ENCODE measurements at regions not wholly inside any gene's neighbourhood (a gene's known extent, or its start where the extent isn't known, plus 50 kb on each side); places are given as distances from the start of the nearest gene placed in this dataset.

DNA sequence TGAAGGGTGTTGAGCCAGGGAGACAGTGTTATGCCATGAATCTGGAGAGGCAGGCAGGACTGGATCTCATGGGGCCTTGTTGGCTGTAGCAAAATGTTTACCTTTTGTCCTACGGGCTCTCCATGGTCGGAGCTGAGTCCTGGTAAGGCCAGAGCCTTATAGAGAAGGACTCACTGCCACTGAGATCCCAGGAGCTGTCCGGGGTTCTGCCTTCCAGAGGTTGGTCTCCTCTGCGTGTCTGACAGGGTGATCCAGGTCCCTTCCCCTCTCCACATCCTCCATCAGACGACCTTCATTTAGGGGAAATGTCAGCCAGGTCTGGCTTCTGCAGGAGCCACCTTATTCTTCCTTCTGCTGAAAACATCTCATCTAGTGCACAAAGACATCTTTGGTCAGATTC lies 285.2 kb upstream of the N4BP1 start:
- no peak for DNase-seq
- H3K27me3 ChIP-seq, result no peaks in the 10 kb centered on the region
- H3K4me3 ChIP-seq, result no peak overlapping the region
- no peaks in the 10 kb centered on the region for H3K9me3 ChIP-seq
- no peak for TF ChIP-seq POLR2A (IDR thresholded peaks at IDR 0.05)
- no peaks in the 10 kb centered on the region for H3K36me3 ChIP-seq
- no peak overlapping the region for H3K27ac ChIP-seq
- intact Hi-C loops (cut with DNase I; ENCODE audit: low total_unique reads), result no loop called here
- H3K4me1 ChIP-seq, result no peaks in the 10 kb centered on the region

DNA sequence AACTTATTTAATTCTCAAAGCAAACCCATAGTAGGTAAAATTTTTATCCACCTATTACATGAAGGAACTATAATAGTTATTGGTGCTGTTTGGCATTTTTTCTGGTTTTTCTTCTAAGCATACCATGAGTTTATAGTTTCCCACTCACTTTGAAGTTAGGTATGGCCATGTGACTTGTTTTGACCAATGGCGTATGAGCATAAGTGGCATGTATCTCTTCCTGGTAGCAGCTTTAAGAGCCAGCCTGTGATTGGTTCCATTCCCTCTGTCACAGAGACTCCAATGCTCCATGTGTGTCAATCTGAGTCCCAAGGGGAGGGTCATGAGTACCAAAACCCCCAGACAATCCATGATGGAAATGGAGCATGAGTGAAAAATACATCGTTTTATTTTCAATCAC lies 282.9 kb upstream of the N4BP1 start:
- H3K4me1 ChIP-seq, result no peaks in the 10 kb centered on the region
- no peak overlapping the region for H3K4me3 ChIP-seq
- no peaks in the 10 kb centered on the region for H3K36me3 ChIP-seq
- TF ChIP-seq POLR2A (IDR thresholded peaks at IDR 0.05), result no peak
- TF ChIP-seq, protein P1, sequence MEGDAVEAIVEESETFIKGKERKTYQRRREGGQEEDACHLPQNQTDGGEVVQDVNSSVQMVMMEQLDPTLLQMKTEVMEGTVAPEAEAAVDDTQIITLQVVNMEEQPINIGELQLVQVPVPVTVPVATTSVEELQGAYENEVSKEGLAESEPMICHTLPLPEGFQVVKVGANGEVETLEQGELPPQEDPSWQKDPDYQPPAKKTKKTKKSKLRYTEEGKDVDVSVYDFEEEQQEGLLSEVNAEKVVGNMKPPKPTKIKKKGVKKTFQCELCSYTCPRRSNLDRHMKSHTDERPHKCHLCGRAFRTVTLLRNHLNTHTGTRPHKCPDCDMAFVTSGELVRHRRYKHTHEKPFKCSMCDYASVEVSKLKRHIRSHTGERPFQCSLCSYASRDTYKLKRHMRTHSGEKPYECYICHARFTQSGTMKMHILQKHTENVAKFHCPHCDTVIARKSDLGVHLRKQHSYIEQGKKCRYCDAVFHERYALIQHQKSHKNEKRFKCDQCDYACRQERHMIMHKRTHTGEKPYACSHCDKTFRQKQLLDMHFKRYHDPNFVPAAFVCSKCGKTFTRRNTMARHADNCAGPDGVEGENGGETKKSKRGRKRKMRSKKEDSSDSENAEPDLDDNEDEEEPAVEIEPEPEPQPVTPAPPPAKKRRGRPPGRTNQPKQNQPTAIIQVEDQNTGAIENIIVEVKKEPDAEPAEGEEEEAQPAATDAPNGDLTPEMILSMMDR (IDR thresholded peaks at IDR 0.05), result no peak
- no peaks in the 10 kb centered on the region for H3K27me3 ChIP-seq
- DNase-seq, result no peak
- H3K9me3 ChIP-seq, result no peaks in the 10 kb centered on the region
- H3K27ac ChIP-seq, result no peak overlapping the region
- intact Hi-C loops (cut with DNase I; ENCODE audit: low total_unique reads), result no loop called here

DNA sequence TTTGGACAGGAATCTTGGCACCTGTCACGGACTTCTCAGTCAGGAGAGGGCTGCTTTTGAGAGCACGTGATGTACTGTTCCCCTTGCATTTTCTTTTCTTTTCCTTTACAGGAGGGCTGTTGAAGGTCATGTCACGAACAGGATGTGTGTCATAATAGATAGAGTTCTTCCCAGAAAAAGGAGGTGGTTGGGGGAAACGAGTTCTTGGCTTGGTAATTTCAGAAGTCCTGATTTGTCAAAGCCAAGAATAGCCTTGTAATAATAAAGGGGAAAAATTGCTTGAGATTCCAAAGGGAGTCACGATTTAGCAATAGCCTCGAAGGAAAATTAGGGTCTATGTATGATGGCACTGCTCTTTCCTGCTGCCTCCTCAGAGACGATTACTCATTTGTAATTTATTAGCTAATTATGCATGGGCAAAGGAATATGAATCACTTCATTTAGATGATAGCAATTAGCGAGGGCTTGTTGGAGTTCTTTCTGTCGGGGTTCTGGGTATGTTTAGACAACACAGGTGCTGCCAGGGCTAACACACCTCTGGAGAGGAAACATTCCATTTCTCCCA lies 277.7 kb upstream of the N4BP1 start:
- Histone ChIP-seq H3K27ac (no peak overlapping the region), H3K27me3 (no peaks in the 10 kb centered on the region), H3K4me3 (no peak overlapping the region), H3K9me3 (no peaks in the 10 kb centered on the region), H3K36me3 (no peaks in the 10 kb centered on the region), H3K4me1 (no peaks in the 10 kb centered on the region)
- no peak for DNase-seq
- TF ChIP-seq, protein P1 (IDR thresholded peaks at IDR 0.05), result no peak
- no peak for TF ChIP-seq POLR2A (IDR thresholded peaks at IDR 0.05)
- intact Hi-C loops (cut with DNase I; ENCODE audit: low total_unique reads), result no loop called here

DNA sequence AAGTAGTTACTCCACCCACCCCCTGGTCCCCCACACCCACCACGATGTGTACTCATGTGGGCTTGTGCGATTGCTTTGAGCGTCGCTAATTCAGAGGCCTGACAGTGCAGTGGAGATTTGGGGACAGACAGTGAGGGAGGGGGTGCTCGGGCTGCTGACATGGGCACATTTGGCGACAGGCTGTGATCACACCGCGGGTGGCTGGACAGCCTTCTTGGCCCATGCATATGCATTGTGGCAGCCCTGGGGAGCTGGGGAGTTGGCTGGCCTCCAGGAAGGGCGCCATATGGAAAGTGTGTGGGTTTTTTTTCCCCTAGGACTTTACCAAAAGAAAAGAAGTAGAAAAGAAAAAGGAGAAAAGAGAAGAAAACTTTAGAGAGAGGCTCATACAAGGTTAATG lies 275.5 kb upstream of the N4BP1 start:
- TF ChIP-seq, protein P1 (IDR thresholded peaks at IDR 0.05), result no peak
- TF ChIP-seq POLR2A (IDR thresholded peaks at IDR 0.05), result no peak
- Histone ChIP-seq H3K36me3 (no peaks in the 10 kb centered on the region), H3K27ac (no peak overlapping the region), H3K9me3 (no peaks in the 10 kb centered on the region), H3K4me3 (no peak overlapping the region), H3K4me1 (no peaks in the 10 kb centered on the region), H3K27me3 (no peaks in the 10 kb centered on the region)
- intact Hi-C loops (cut with DNase I; ENCODE audit: low total_unique reads), result no loop called here
- no peak for DNase-seq

DNA sequence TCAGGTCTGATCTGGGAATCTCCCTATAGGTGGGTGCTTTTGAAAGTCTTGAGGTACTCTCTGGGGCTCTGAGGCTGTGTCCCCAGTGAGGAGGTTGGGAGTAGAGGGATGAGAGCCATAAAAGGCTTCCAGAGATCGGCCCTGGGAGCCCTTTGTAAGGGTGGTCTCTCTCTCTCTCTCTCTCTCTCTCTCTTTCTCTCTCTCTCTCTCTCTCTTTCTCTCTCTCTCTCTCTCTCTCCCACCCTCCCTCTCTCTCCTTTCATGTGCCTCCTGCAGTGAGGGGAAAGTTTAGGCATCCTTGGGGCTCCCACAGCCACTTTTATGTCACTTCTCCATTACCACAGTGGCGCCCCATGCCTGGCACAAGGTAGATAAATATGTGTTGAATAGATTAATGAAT lies 271.3 kb upstream of the N4BP1 start:
- intact Hi-C loops (cut with DNase I; ENCODE audit: low total_unique reads), result no loop called here

More for the DNA sequence above, 271.3 kb upstream of the N4BP1 start:
- H3K4me1 ChIP-seq, result no peaks in the 10 kb centered on the region
- no peak for TF ChIP-seq POLR2A (IDR thresholded peaks at IDR 0.05)
- TF ChIP-seq, protein P1 (IDR thresholded peaks at IDR 0.05), result no peak
- no peak overlapping the region for H3K27ac ChIP-seq
- H3K9me3 ChIP-seq, result no peaks in the 10 kb centered on the region
- H3K36me3 ChIP-seq, result no peaks in the 10 kb centered on the region
- no peaks in the 10 kb centered on the region for H3K27me3 ChIP-seq
- no peak overlapping the region for H3K4me3 ChIP-seq
- DNase-seq, result no peak

Measured in uterus (tissue), 3 donors.